ENCODE measurements at regions not wholly inside any gene's neighbourhood (a gene's known extent, or its start where the extent isn't known, plus 50 kb on each side); places are given as distances from the start of the nearest gene placed in this dataset.

DNA sequence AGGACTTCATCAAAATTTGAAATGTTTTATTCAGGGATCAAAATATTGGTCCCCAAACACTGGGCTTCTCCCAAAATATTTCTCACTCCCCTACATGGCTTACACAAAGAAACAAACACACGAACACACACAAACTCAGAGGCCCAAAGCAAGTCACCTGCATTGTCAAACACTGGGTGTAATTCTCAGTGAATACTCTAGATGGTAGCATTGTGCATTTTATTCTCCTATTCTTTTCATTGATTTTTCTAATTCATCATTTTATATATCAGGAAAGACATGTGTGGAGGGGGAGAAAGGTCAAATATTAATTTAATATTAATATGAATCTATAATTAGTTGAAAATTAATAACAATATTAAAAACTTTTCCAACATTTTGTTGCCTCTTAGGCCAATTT, 72.3 kb upstream of the TNMD start:
- DNase-seq = peak; percentile 37

DNA sequence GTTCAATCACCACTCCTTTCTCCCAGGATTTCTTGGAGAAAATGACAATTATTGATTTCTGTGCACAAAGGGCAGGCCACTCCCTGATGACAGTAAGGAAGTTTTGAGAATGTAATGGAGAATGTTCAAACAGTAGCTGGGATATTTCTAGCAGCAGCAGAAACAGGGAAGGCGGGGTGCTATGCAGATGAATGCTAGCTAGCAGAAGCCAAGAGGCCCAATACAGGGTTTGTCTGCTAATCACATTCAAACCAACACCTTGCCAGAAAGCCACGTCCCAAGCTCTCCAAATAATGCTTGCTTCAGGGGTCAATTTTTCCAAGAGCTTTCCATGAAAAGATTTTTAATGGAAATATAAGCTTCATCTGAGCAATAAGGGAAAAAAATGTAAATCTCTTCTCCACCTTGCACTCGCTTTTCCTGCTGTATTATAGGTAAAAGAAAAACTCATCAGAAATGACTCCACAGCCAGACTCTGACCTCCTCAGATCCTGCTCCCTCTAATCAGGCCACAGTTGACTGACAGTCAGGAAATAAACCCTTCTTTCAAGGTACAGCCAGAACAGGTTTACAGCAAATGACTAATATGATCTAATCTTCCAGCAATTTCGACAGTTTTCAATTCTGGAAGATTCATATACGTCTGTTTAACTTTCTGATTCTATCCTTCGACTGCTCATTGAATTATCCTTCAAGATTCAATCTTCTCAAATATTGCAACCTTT, 84.7 kb upstream of the PCDH19 start:
- DNase-seq = no peak

DNA sequence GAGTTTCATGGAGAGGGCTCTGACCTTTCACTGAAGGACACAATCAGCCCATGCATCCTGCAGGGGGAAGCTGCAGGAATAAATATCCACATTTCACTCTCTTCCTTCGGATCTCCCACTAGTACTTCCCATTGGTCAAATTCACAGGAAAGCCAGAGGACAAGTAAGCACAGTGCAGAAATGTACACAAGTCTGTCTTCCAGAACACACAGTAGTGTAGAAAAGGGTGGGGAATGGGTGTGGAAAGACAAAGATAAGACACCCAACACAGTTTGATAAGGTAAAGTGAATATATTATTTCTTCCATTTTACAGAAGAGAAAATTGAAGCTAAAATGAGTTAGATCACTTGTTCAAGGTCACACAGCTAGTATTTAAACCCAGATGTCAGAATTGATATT, 81.1 kb upstream of the PCDH19 start:
- no peak for DNase-seq

DNA sequence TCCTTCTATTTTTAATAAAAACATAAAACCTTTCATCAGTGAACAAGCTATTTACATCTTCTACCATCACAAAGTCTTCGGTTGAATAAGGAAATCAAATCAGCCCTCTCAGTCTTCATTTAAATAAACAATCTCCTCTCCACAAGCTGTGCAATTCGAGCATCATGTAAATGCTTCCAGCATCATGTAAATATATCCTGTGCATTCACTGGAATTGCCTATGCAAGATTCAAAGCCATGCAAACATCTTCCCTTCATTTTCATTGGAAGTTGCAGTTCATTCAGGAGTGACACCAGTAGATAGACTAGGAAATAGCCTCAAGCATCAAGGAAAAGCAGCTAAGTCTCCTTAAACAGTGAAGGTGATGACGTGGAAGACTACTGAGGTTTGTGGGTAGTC, 77.7 kb upstream of the PCDH19 start:
- no peak for DNase-seq

DNA sequence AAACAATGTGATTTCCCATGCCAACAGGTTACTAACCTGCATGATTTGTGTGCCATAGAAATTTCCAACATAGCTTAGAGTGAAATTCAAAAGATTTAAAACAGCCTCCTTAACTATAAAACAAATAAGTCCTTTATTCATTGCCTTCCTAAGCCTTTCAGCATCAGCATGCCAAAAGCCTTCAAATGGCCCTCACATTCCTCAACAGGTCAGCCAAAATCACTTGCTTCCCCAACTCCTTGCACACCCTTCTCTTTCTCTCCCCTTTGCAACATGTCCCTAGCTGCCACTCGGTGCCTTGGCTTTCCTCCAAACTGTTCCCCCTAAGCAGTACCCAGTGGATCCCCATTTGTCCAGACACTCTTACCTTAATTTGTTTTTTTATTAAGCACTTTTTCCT, 74.9 kb upstream of the PCDH19 start:
- no peak for DNase-seq

DNA sequence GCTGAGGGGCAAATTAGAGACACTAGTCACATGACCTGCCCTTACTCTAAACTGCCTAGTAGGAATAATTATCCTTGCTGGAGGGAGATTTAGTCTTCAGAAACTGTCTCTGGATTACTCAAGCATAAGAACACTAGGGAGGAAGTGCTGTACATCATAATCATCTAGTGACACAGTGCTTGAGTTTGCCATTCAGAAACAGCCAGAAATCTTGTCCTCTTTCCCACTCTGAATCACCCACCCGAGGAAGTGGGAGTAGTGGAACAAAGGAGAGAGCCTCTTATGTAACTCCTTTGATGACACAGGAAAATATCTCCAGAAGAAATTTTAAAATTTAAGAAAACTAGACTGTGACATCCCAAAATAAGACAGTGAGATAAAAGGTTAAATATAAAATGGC, 69.3 kb upstream of the PCDH19 start:
- no peak for DNase-seq

DNA sequence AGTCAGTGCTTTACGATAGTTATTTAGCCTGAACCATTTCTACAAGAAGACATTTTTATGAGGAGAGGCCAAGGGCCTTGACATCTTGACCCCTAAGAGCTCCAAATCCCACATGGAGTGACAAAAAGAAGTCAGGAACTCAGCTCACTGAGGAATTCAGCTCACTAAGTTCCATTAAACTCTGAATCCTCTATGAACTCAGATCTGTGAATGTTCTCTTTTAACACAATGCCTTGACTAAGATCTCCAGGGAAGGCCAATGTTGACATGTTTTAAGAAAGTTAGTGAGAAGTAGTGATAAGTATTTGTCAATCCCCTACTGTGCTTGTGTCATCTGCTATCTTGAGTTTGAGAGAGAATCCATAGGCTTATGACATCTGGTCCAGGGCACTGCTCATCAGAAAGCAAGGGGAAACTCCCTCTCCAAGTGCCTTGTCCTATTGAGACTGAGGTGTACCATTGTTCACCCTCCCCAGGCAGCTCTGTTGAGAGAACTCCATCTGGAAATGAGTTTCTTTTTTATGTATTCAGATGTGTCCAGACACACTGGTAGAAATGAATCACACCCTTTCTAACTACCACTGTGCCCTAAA, 68.7 kb upstream of the PCDH19 start:
- DNase-seq = no peak

DNA sequence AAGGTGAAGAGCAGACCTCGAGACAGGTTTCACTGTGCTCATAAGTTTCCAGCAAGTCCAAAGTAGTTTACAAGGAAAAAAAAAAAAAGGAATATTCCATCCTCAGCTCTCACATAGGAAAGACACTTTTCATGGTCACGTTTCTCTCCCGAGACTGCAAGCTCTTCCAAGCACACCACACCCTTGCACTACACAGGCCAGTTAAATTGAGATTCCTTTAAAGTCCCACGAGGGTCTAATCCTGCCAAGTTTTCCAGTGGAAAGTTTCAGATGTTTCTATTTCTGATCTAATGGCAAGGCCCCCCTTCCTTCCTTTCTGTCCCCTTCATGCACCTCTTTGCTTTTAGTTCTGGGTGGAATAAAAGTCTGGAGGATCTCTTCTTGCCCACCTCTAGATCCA, 67.9 kb upstream of the PCDH19 start:
- no peak for DNase-seq

DNA sequence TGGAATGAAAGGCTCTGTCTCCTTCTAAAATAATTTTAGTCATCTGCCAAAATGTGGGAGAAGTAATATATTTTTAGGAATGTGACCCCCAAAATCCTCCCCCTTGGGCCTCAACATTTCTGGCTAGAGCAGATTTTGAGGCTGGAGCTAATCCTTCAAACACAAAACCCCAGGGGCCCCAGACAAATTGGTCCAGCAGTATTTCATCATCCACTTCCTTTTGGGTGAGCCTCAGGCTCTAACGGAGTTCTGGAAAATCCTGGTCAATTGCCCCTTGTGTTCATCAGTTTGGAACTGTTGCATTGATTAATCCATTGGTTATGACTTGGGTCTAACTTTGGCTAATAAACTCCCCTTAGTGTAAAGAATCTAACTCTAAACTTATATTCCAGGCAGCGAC, 67.4 kb upstream of the PCDH19 start:
- DNase-seq = no peak
